ENCODE measurements at regions not wholly inside any gene's neighbourhood (a gene's known extent, or its start where the extent isn't known, plus 50 kb on each side); places are given as distances from the start of the nearest gene placed in this dataset.
"Not testable (repeated sequence)": the region's sequence is repeated elsewhere in the genome, so short reads cannot be mapped to it uniquely, and the experiment has no call there.

DNA sequence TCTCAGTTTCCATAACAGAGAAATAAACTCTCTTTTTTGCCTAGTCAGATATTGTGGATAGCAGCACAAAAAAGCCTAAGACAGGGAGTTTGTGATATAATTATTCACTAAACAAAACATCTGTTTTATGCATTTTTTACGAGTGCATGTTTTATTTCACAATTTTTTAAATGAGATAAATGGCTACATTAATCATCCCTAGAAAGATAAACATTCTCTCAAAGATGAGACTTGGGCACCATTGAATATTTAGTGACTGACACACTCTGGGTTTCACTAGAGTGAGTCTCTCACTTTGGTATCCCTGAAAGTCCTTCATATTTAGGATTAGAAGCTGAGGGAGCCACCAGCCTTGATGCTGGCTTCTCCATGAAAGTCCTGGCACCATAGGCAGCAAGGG is 74.3 kb upstream of the LRCH1 start:
- Mint-ChIP-seq H3K36me3 (ENCODE audit: unreplicated experiment) (peaks cover 3% of the 10 kb centered on the region), H3K4me3 (ENCODE audit: unreplicated experiment) (no peak overlapping the region), H3K4me1 (ENCODE audit: unreplicated experiment) (peaks cover 9% of the 10 kb centered on the region), H3K27ac (ENCODE audit: unreplicated experiment) (no peak overlapping the region), H3K27me3 (ENCODE audit: unreplicated experiment) (no peaks in the 10 kb centered on the region), H3K9me3 (ENCODE audit: unreplicated experiment) (peaks cover 14% of the 10 kb centered on the region)
- DNase-seq (ENCODE audit: extremely low spot score, unreplicated experiment): no peak
- TF ChIP-seq, protein P1, sequence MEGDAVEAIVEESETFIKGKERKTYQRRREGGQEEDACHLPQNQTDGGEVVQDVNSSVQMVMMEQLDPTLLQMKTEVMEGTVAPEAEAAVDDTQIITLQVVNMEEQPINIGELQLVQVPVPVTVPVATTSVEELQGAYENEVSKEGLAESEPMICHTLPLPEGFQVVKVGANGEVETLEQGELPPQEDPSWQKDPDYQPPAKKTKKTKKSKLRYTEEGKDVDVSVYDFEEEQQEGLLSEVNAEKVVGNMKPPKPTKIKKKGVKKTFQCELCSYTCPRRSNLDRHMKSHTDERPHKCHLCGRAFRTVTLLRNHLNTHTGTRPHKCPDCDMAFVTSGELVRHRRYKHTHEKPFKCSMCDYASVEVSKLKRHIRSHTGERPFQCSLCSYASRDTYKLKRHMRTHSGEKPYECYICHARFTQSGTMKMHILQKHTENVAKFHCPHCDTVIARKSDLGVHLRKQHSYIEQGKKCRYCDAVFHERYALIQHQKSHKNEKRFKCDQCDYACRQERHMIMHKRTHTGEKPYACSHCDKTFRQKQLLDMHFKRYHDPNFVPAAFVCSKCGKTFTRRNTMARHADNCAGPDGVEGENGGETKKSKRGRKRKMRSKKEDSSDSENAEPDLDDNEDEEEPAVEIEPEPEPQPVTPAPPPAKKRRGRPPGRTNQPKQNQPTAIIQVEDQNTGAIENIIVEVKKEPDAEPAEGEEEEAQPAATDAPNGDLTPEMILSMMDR (IDR thresholded peaks at IDR 0.05): no peak

DNA sequence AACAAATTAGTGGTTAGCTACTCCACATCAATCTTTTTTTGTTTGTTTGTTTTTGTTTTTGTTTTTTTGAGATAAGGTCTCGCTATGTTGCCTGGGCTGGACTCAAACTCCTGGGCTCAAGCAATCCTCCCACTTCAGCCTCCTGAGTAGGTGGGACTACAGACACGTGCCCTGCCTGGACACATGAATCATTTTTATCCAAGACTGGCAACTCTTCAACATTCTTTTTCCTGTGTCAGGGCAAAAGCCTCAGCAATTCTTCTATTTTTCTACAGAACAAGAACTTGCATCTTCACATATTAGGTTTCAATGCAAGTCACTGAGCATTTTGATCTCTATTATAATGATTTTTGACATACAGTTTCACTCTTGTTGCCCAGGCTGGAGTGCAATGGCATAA is 76.8 kb upstream of the LRCH1 start:
- Mint-ChIP-seq H3K4me3 (ENCODE audit: unreplicated experiment) (no peak overlapping the region), H3K36me3 (ENCODE audit: unreplicated experiment) (no peaks in the 10 kb centered on the region), H3K27ac (ENCODE audit: unreplicated experiment) (no peak overlapping the region), H3K4me1 (ENCODE audit: unreplicated experiment) (peaks cover 9% of the 10 kb centered on the region), H3K9me3 (ENCODE audit: unreplicated experiment) (peaks cover 3% of the 10 kb centered on the region), H3K27me3 (ENCODE audit: unreplicated experiment) (no peaks in the 10 kb centered on the region)
- TF ChIP-seq, protein P1 (IDR thresholded peaks at IDR 0.05): no peak
- DNase-seq (ENCODE audit: extremely low spot score, unreplicated experiment): no peak

DNA sequence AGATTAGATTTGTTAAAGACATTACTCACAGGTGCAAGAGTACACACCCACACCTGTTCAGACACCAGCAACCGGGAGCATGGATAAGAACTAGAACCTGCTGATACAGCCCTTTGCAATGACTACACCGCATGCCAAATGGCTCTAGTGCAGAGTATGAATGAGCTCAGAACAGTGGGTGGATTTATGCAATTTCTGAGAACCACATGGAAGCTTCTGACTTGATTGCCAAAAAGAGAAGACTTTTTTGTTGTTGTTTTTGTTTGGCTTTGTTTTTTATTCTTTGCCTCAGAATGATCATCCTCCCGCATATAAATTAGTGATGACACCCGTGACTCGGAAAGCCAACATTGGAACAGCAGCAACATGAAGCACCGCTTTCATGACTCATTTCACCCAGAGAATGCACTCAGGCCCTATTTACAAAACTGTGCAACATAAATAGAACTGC is 77.4 kb upstream of the LRCH1 start:
- Mint-ChIP-seq H3K9me3 (ENCODE audit: unreplicated experiment) (peaks cover 3% of the 10 kb centered on the region), H3K4me3 (ENCODE audit: unreplicated experiment) (no peak overlapping the region), H3K27ac (ENCODE audit: unreplicated experiment) (no peak overlapping the region), H3K27me3 (ENCODE audit: unreplicated experiment) (no peaks in the 10 kb centered on the region), H3K4me1 (ENCODE audit: unreplicated experiment) (peaks cover 9% of the 10 kb centered on the region), H3K36me3 (ENCODE audit: unreplicated experiment) (no peaks in the 10 kb centered on the region)
- no peak for DNase-seq (ENCODE audit: extremely low spot score, unreplicated experiment)
- TF ChIP-seq, protein P1 (IDR thresholded peaks at IDR 0.05): no peak

DNA sequence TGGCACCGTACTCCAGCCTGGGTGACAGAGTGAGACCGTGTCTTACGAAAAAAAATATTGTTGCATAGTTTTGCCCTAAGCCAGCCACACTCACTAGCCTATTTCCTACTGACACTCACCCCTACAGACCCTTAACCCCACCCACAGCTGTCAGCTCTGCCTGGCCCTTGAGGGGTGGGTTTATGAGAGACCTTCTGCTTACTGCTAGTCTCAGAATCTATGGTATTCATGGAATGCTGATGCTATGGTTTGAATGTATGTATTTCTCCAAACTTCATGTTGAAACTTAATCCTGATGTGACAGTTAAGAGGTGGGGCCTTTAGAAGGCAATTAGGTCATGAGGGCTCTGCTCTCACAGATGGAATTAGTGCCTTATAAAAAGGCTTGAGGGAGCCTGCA is 79.2 kb upstream of the LRCH1 start:
- Mint-ChIP-seq H3K9me3 (ENCODE audit: unreplicated experiment) (peaks cover 3% of the 10 kb centered on the region), H3K27ac (ENCODE audit: unreplicated experiment) (no peak overlapping the region), H3K4me3 (ENCODE audit: unreplicated experiment) (no peak overlapping the region), H3K27me3 (ENCODE audit: unreplicated experiment) (no peaks in the 10 kb centered on the region), H3K36me3 (ENCODE audit: unreplicated experiment) (no peaks in the 10 kb centered on the region), H3K4me1 (ENCODE audit: unreplicated experiment) (peaks cover 15% of the 10 kb centered on the region)
- TF ChIP-seq, protein P1 (IDR thresholded peaks at IDR 0.05): no peak
- DNase-seq (ENCODE audit: extremely low spot score, unreplicated experiment): no peak

DNA sequence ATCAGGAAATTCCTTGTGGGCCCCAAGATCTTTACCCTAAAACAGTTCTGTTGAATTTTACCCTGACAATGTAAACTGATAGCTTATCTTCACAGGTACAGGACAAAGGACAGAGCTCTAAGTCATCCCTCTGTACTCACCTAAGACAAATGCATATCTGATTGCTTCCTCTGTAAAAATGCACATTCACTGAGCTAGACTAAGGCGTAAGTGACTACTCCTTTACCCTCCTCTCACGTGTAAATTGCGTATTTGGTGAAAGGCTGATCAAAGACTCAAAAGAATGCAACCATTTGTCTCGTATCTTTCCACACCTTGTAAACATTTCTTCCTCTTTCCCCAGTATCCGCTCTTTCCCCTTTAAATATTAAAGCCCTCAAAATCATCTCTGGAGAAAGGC is 80.6 kb upstream of the LRCH1 start:
- Mint-ChIP-seq H3K4me3 (ENCODE audit: unreplicated experiment) (no peak overlapping the region), H3K27ac (ENCODE audit: unreplicated experiment) (no peak overlapping the region), H3K4me1 (ENCODE audit: unreplicated experiment) (peaks cover 20% of the 10 kb centered on the region), H3K27me3 (ENCODE audit: unreplicated experiment) (no peaks in the 10 kb centered on the region), H3K9me3 (ENCODE audit: unreplicated experiment) (peaks cover 3% of the 10 kb centered on the region), H3K36me3 (ENCODE audit: unreplicated experiment) (no peaks in the 10 kb centered on the region)
- TF ChIP-seq, protein P1 (IDR thresholded peaks at IDR 0.05): no peak
- no peak for DNase-seq (ENCODE audit: extremely low spot score, unreplicated experiment)

DNA sequence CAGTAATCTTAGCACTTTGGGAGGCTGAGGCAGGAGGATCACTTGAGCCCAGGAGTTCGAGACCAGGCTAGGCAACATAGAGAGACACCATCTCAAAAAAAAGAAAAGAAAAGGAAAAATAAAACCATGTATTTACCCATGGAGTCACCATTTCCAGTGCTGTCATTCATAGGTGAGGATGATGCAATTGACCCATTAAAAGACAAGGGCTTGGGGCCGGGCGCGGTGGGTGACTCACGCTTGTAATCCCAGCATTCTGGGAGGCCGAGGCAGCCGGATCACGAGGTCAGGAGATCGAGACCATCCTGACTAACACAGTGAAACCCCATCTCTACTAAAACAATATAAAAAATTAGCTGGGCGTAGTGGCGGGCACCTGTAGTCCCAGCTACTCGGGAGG is 82.6 kb upstream of the RUBCNL start:
- H3K4me3 Mint-ChIP-seq (ENCODE audit: unreplicated experiment); H3K27ac Mint-ChIP-seq (ENCODE audit: unreplicated experiment); H3K36me3 Mint-ChIP-seq (ENCODE audit: unreplicated experiment); DNase-seq (ENCODE audit: extremely low spot score, unreplicated experiment); H3K9me3 Mint-ChIP-seq (ENCODE audit: unreplicated experiment); H3K27me3 Mint-ChIP-seq (ENCODE audit: unreplicated experiment): not testable (repeated sequence)
- peaks cover 11% of the 10 kb centered on the region for H3K4me1 Mint-ChIP-seq (ENCODE audit: unreplicated experiment)

Measured in osteocyte (in vitro differentiated cells).